GM18505 (cell line): ENCODE measurements at regions not wholly inside any gene's neighbourhood (a gene's known extent, or its start where the extent isn't known, plus 50 kb on each side); places are given as distances from the start of the nearest gene placed in this dataset.

Experiments
- ATAC-seq: cut with Tn5 transposase; IDR thresholded peaks from one replicate; pipeline ENCODE4 v1.9.1; 2021; ENCODE audit not compliant: unreplicated experiment
- POLR2A ChIP-seq: IDR thresholded peaks from 4 replicates; pipeline ENCODE4 v1.6.1; 2011; ENCODE audit warnings: borderline replicate concordance; ENCODE audit not compliant: insufficient read depth, insufficient read length; ENCODE audit errors: extremely low read depth

GRCh38 chr20:41923624-41924023 is 305.4 kb upstream of the CHD6 start:
- no peak for ATAC-seq
- TF ChIP-seq POLR2A, result no peak

GRCh38 chr20:41913146-41913545 is 295.0 kb upstream of the CHD6 start:
- TF ChIP-seq POLR2A, result no peak
- no peak for ATAC-seq

- no peak for TF ChIP-seq POLR2A
- no peak for ATAC-seq
These were observed 292.4 kb upstream of the CHD6 start for GRCh38 chr20:41910558-41910957.

- no peak for ATAC-seq
- no peak for TF ChIP-seq POLR2A
These were observed 287.0 kb upstream of the CHD6 start for GRCh38 chr20:41905199-41905598.

GRCh38 chr20:41903586-41903985 is 285.4 kb upstream of the CHD6 start:
- no peak for TF ChIP-seq POLR2A
- no peak for ATAC-seq

GRCh38 chr20:41902346-41902745 is 284.2 kb upstream of the CHD6 start:
- TF ChIP-seq POLR2A, result no peak

GRCh38 chr20:41900201-41900691 is 282.1 kb upstream of the CHD6 start:
- TF ChIP-seq POLR2A, result no peak
- no peak for ATAC-seq

More at GRCh38 chr20:41902346-41902745, 284.2 kb upstream of the CHD6 start:
- no peak for ATAC-seq

GRCh38 chr20:41897708-41898107 is 279.5 kb upstream of the CHD6 start:
- no peak for ATAC-seq
- TF ChIP-seq POLR2A, result no peak

- ATAC-seq, result no peak
- no peak for TF ChIP-seq POLR2A
These were observed 277.3 kb upstream of the CHD6 start for GRCh38 chr20:41895241-41896032.

- no peak for TF ChIP-seq POLR2A
- no peak for ATAC-seq
These were observed 276.2 kb upstream of the CHD6 start for GRCh38 chr20:41894255-41894963.

- ATAC-seq, result no peak
- TF ChIP-seq POLR2A, result no peak
These were observed 273.9 kb upstream of the CHD6 start for GRCh38 chr20:41892031-41892430.

GRCh38 chr20:41889844-41890224 is 271.7 kb upstream of the CHD6 start:
- no peak for TF ChIP-seq POLR2A
- ATAC-seq, result no peak

GRCh38 chr20:41889126-41889843 is 271.1 kb upstream of the CHD6 start:
- no peak for ATAC-seq
- no peak for TF ChIP-seq POLR2A

- no peak for TF ChIP-seq POLR2A
- no peak for ATAC-seq
These were observed 270.3 kb upstream of the CHD6 start for GRCh38 chr20:41888434-41888833.

GRCh38 chr20:41887500-41887899 is 269.3 kb upstream of the CHD6 start:
- ATAC-seq, result no peak
- TF ChIP-seq POLR2A, result no peak
